Fibroblast of lung (primary cell): ENCODE measurements at regions not wholly inside any gene's neighbourhood (a gene's known extent, or its start where the extent isn't known, plus 50 kb on each side); places are given as distances from the start of the nearest gene placed in this dataset.

Experiments
- CTCF ChIP-seq, 2 donors: IDR thresholded peaks in 1 of 2; conservative IDR thresholded peaks in 1 of 2; 1 replicate in 1 of 2; 2 replicates in 1 of 2; pipeline ENCODE4 v1.5.1; 2011 to 2012; ENCODE audit warnings: low read length in 2 of 2, control low read depth in 1 of 2, inconsistent platforms in 1 of 2, low read depth in 1 of 2, mild to moderate bottlenecking in 1 of 2
- EZH2 ChIP-seq: IDR thresholded peaks from 2 replicates; pipeline ENCODE4 v1.5.1; 2012; ENCODE audit warnings: low read length, control low read depth, mild to moderate bottlenecking; ENCODE audit errors: missing control alignments

- no peak for TF ChIP-seq CTCF (conservative IDR thresholded peaks at IDR 0.05 in 1 of 2, IDR thresholded peaks at IDR 0.05 in 1 of 2; ENCODE audit: low read depth in 1 of 2, low read length in 2 of 2)
- TF ChIP-seq EZH2 = no peak
Observed at GRCh38 chr5:2180456-2180855, 297.7 kb upstream of the IRX4 start.
